Panc1 (cell line): ENCODE measurements at regions not wholly inside any gene's neighbourhood (a gene's known extent, or its start where the extent isn't known, plus 50 kb on each side); places are given as distances from the start of the nearest gene placed in this dataset.

ENCODE experiments used
- ATAC-seq: fragments of 200-7000 bp; cut with Tn5 transposase; 2 replicates; pipeline ENCODE4 v1.9.1; 2020; ENCODE audit warnings: mild to moderate bottlenecking, moderate library complexity
- BruUV-seq: library from RNA; stranded (reverse); fragments of 400-500 nt; replicated peaks from 2 replicates; lab custom pipeline; 2021; lab: Mats Ljungman, UMichigan
- CTCF ChIA-PET: fragments of 300-600 bp; sonication (Branson Sonifier 250); formaldehyde crosslinking; loops from one replicate; lab custom pipeline; 2022; ENCODE audit warnings: antibody characterized with exemption; lab: Charles Lee
- POLR2A ChIA-PET: fragments of 300-600 bp; sonication (Branson Sonifier 250); formaldehyde crosslinking; loops from one replicate; lab custom pipeline; 2022; ENCODE audit warnings: antibody characterized with exemption; lab: Charles Lee
- DNase-seq: peaks from one replicate; pipeline ENCODE4 v3.0.0-alpha.2; 2010; ENCODE audit warnings: low read depth, low spot score
- H3K27ac ChIP-seq: 2 replicates; pipeline ENCODE4 v1.5.1; 2011; ENCODE audit warnings: mild to moderate bottlenecking, low read length, inconsistent platforms
- H3K27me3 ChIP-seq: fragments of 200-500 bp; sonication (Bioruptor generic); 2 replicates; pipeline ENCODE4 v1.6.0; 2014; ENCODE audit warnings: low read length, inconsistent platforms; ENCODE audit not compliant: control insufficient read depth, insufficient read depth
- H3K36me3 ChIP-seq: fragments of 200-500 bp; sonication (Bioruptor generic); 2 replicates; pipeline ENCODE4 v1.5.1; 2014; ENCODE audit warnings: inconsistent platforms, mild to moderate bottlenecking, low read length, moderate library complexity; ENCODE audit not compliant: control insufficient read depth, insufficient read depth
- H3K4me1 ChIP-seq: 2 replicates; pipeline ENCODE4 v1.5.1; 2011; ENCODE audit warnings: inconsistent platforms, mild to moderate bottlenecking, low read length, moderate library complexity; ENCODE audit not compliant: control insufficient read depth, insufficient read depth
- H3K4me3 ChIP-seq, 2 experiments: 2 replicates each; pipeline ENCODE4 v1.5.1; 2011 to 2012; ENCODE audit warnings: low read depth in 2 of 2, low read length in 2 of 2, mild to moderate bottlenecking in 2 of 2, inconsistent platforms in 1 of 2, moderate library complexity in 1 of 2
- H3K9me3 ChIP-seq: fragments of 200-500 bp; sonication (Bioruptor generic); 2 replicates; pipeline ENCODE4 v1.5.1; 2014; ENCODE audit warnings: low read depth, mild to moderate bottlenecking, inconsistent platforms, low read length, moderate library complexity; ENCODE audit not compliant: control insufficient read depth, insufficient read depth
- CTCF ChIP-seq: fragments of 450-650 bp; IDR thresholded peaks from 2 replicates; pipeline ENCODE4 v1.5.1; 2017; ENCODE audit warnings: mild to moderate bottlenecking
- POLR2AphosphoS5 ChIP-seq: IDR thresholded peaks from 2 replicates; pipeline ENCODE4 v1.6.1; 2012; ENCODE audit warnings: mild to moderate bottlenecking, low read depth, low read length, moderate library complexity
- REST ChIP-seq, 2 experiments: IDR thresholded peaks; 2 replicates each; pipeline ENCODE4 v1.6.1; 2011 to 2012; ENCODE audit warnings: low read depth in 2 of 2, control low read depth in 1 of 2, low read length in 1 of 2, mild to moderate bottlenecking in 1 of 2, moderate library complexity in 1 of 2; ENCODE audit not compliant: insufficient read depth in 1 of 2
- SIN3A ChIP-seq: IDR thresholded peaks from 2 replicates; pipeline ENCODE4 v1.6.1; 2012; ENCODE audit warnings: low read depth, mild to moderate bottlenecking, low read length, moderate library complexity, borderline replicate concordance; ENCODE audit not compliant: insufficient read depth
- TCF7L2 ChIP-seq: IDR thresholded peaks from 2 replicates; pipeline ENCODE4 v1.6.1; 2011; ENCODE audit warnings: mild to moderate bottlenecking, low read depth, low read length, inconsistent platforms
- in situ Hi-C: cut with HindIII; loops from 2 replicates; pipeline ENCODE4 v1.10.0; 2016; ENCODE audit warnings: low sequenced_read_pairs, low pct_unique_long_range_greater_than_20kb
- intact Hi-C: fragments of 100-400 bp; cut with micrococcal nuclease; formaldehyde crosslinking; loops from one replicate; pipeline ENCODE4 v1.10.0; 2022; ENCODE audit not compliant: unreplicated experiment

GRCh38 chr13:85659493-85659892 lies 139.7 kb downstream of the SLITRK6 start:
- DNase-seq (no peak), ATAC-seq (no peak)
- H3K4me3 ChIP-seq = no peak overlapping the region
- POLR2A ChIA-PET = no interaction called here
- intact Hi-C loops = no loop called here
- in situ Hi-C loops = no loop called here
- CTCF ChIA-PET = no interaction called here
- no peaks in the 10 kb centered on the region for H3K9me3 ChIP-seq
- no peaks in the 10 kb centered on the region for H3K27me3 ChIP-seq
- no peak overlapping the region for H3K27ac ChIP-seq
- H3K36me3 ChIP-seq = no peaks in the 10 kb centered on the region; the same call in 1 of the 2 replicates
- H3K4me1 ChIP-seq = no peaks in the 10 kb centered on the region
- no TSS peak for BruUV-seq
- no peak for TF ChIP-seq CTCF

GRCh38 chr13:85657942-85658341 lies 141.3 kb downstream of the SLITRK6 start:
- no peaks in the 10 kb centered on the region for H3K27me3 ChIP-seq
- H3K9me3 ChIP-seq = no peaks in the 10 kb centered on the region
- intact Hi-C loops = no loop called here
- TF ChIP-seq CTCF (no peak), TCF7L2 (no peak), REST (IDR thresholded peaks at IDR 0.05; ENCODE audit: insufficient read depth in 1 of 2, low read depth in 2 of 2, low read length in 1 of 2) (no peak), POLR2AphosphoS5 (no peak), SIN3A (no peak)
- no peaks in the 10 kb centered on the region for H3K4me1 ChIP-seq
- no peak overlapping the region for H3K27ac ChIP-seq
- no peaks in the 10 kb centered on the region for H3K36me3 ChIP-seq
- no TSS peak for BruUV-seq
- ChIA-PET CTCF (no interaction called here), POLR2A (no interaction called here)
- no peak overlapping the region for H3K4me3 ChIP-seq
- in situ Hi-C loops = no loop called here
- DNase-seq (no peak), ATAC-seq (no peak)

- no peak for DNase-seq
- Histone ChIP-seq H3K4me1 (no peaks in the 10 kb centered on the region), H3K27me3 (no peaks in the 10 kb centered on the region), H3K9me3 (no peaks in the 10 kb centered on the region), H3K36me3 (no peaks in the 10 kb centered on the region), H3K4me3 (no peak overlapping the region), H3K27ac (no peak overlapping the region)
- CTCF ChIA-PET = no interaction called here
- intact Hi-C loops (no loop called here), in situ Hi-C loops (no loop called here)
- no TSS peak for BruUV-seq
- POLR2A ChIA-PET = no interaction called here
- TF ChIP-seq REST (IDR thresholded peaks at IDR 0.05; ENCODE audit: insufficient read depth in 1 of 2, low read depth in 2 of 2, low read length in 1 of 2) = no peak
- no peak for TF ChIP-seq SIN3A
- TF ChIP-seq POLR2AphosphoS5 = no peak
- no peak for ATAC-seq
Measured at GRCh38 chr13:85655040-85655439, 144.2 kb downstream of the SLITRK6 start.
